ENCODE measurements at regions not wholly inside any gene's neighbourhood (a gene's known extent, or its start where the extent isn't known, plus 50 kb on each side); places are given as distances from the start of the nearest gene placed in this dataset.

DNA sequence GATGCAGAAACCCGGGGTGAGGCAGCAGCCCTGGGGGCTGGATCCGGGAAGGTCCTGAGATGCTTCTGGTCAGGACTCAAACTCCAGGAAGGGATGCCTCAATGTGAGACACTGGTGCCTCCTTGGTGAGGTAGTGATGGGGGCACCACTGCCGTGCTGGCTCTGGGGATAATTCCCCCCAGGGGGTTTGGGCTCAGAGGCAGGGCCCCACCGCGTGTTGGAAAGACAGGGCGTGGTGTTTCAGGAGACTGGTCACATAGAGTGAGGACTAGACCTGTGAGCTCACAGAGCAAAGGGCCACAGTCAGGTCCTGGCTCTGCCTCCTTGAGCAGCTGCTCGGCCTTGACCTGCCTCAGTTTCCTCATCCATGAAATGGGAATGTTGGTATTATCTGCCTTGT, 361.9 kb downstream of the GLRX3 start:
- no peaks in the 10 kb centered on the region for H3K4me1 Mint-ChIP-seq (ENCODE audit: low read depth)
- no peaks in the 10 kb centered on the region for H3K36me3 Mint-ChIP-seq
- no peaks in the 10 kb centered on the region for H3K27me3 Mint-ChIP-seq
- no peak overlapping the region for H3K4me3 Mint-ChIP-seq
- ChIA-PET CTCF (no interaction called here), POLR2A (no interaction called here)
- intact Hi-C loops (cut with micrococcal nuclease) = no loop called here
- no peaks in the 10 kb centered on the region for H3K9me3 Mint-ChIP-seq
- no peak overlapping the region for H3K27ac Mint-ChIP-seq
- no peak for DNase-seq

DNA sequence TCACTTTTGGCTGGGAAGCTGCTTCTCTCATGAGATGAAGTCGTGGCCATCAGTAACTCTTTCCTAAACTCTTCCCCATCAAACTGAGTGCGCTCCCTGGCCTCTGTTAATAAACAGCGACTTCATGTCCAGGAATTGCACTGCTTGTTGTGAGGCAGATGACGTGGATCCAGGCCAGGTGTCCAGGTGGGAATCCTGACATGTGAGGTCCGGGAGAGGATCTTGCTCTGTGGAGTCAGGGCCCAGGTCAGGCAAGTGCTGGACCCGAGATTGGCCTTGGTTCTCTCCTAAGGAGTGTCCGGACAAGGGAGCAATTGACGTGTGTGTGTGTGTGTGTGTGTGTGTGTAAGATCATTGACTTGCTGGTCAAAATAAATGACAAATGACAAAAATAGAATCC, 362.7 kb downstream of the GLRX3 start:
- no peaks in the 10 kb centered on the region for H3K9me3 Mint-ChIP-seq
- ChIA-PET CTCF (no interaction called here), POLR2A (no interaction called here)
- no peaks in the 10 kb centered on the region for H3K36me3 Mint-ChIP-seq
- H3K4me1 Mint-ChIP-seq (ENCODE audit: low read depth) = no peaks in the 10 kb centered on the region
- no peak overlapping the region for H3K27ac Mint-ChIP-seq
- no peak overlapping the region for H3K4me3 Mint-ChIP-seq
- DNase-seq = no peak
- H3K27me3 Mint-ChIP-seq = no peaks in the 10 kb centered on the region
- intact Hi-C loops (cut with micrococcal nuclease) = no loop called here

DNA sequence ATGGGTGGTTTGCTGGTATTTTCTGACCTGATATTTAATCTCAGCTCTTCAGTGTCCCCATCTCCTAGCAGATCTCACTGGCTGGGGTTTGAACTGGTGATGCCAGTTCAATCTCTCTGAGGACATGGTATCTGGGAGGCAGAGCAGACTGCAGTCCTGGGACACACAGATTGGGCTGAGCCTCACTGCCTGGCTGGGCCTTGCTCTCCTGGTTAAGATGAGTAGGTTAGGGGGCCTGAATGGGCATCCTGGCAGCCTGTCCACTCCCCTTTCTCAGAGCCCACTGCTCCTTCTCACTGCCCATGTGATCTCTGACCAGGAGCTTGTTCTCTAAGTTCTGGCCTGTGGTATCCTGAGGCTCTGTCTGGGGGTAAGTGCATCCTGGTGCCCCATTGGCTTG, 363.4 kb downstream of the GLRX3 start:
- H3K27ac Mint-ChIP-seq = no peak overlapping the region
- ChIA-PET POLR2A (no interaction called here), CTCF (no interaction called here)
- H3K9me3 Mint-ChIP-seq = no peaks in the 10 kb centered on the region
- DNase-seq = no peak
- no peaks in the 10 kb centered on the region for H3K4me1 Mint-ChIP-seq (ENCODE audit: low read depth)
- no peak overlapping the region for H3K4me3 Mint-ChIP-seq
- no peaks in the 10 kb centered on the region for H3K36me3 Mint-ChIP-seq
- intact Hi-C loops (cut with micrococcal nuclease) = no loop called here
- H3K27me3 Mint-ChIP-seq = no peaks in the 10 kb centered on the region

DNA sequence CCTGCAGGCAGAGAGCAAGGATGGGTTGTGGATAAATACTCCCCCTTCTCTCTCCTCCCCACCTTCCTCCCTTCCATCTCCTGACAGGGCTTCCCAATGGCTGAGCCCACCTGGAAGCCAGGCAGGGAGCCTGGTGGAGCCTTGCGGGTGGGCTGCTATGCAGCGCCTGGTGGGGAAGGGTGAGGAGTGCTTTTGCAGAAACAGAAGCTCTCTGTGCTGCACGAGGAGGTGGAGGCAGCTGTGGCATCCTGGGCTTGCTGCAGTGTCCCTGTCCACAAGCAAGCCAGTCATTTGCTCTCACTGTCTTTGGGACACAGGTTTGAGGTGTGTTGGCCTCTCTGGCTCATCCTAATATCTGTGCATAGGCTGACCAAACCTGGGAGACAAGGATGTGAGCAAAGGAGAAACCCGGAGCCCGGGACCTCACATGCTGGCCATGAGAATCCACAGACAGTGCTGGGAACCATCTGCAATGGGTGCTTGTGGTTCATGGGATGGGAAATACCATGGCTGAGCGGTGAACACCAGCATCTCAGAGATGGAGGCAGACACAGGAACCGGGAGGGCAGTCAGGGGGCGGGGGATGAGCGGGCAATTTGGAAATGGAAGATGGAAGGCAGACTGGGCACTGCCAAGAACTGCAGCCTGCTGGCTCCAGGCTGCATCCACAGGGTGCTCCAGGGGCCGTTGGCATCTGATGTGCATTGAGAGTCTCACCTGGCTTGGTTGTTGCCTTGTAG, 364.2 kb downstream of the GLRX3 start:
- CTCF ChIA-PET = no interaction called here
- Mint-ChIP-seq H3K4me1 (ENCODE audit: low read depth) (no peaks in the 10 kb centered on the region), H3K4me3 (no peak overlapping the region), H3K36me3 (no peaks in the 10 kb centered on the region), H3K9me3 (no peaks in the 10 kb centered on the region), H3K27me3 (no peaks in the 10 kb centered on the region), H3K27ac (no peak overlapping the region)
- no peak for DNase-seq
- intact Hi-C loops (cut with micrococcal nuclease) = no loop called here
- POLR2A ChIA-PET = no interaction called here

DNA sequence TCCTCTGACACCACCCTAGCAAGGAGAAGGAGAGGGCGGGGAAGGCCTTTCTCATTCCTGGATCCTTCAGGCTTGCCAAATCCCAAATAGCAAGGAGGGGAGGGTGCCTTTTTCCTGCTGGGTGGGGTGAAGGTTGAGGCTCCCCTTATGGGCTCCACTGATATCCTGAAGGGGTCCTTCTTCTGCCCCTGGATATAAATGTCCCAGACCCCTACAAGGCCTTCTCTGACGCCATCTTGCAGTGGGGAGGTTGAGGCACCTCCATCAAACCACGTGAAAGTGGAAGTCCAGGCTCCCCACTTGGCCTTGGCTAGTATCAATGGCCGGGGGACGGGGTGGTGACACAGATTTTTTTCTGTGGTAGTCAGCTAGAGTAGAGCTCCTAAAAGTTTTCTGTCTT, 371.3 kb downstream of the GLRX3 start:
- Mint-ChIP-seq H3K27ac (no peak overlapping the region), H3K4me3 (no peak overlapping the region), H3K4me1 (ENCODE audit: low read depth) (no peaks in the 10 kb centered on the region), H3K27me3 (peaks cover 3% of the 10 kb centered on the region), H3K9me3 (no peaks in the 10 kb centered on the region), H3K36me3 (no peaks in the 10 kb centered on the region)
- no peak for DNase-seq
- ChIA-PET POLR2A (no interaction called here), CTCF (no interaction called here)
- intact Hi-C loops (cut with micrococcal nuclease) = no loop called here

DNA sequence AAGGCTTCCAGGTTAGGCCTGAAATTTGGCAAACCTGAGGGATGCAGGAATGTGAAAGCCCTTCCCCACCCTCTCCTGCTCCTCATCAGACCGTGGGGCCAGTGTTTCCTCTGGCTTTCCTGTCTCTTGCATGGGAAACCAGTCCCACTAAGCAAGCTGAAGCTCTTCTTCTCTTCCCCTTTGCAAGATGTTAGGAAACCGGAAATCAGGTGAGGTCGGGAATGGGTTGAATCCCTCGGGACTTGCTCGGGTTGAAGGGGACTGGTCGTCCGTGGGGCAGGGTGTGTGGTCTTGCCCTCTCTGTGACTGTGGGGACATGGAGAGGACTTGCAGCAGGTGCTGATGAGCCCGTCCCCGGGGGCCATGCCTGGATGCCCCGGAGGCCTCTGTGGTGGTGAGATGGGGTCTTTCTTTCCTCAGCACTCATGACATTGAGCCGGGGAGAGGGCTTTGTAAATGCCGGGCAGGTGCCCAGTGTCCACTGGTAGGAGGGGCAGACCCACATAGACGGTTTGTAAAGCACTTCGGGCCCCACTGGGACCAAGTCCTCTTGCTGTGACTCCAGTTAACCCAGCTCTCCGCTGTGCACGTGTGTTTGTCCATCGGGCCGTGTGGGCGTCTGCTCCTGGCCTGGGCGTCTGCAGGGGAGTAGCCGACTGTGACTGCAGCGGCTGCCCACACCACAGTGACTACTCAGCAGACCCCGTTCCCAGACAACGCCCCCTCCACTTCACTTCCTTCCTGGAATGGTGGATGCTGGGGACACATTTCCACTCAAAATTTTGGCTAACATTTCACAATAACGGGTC, 373.9 kb downstream of the GLRX3 start:
- H3K36me3 Mint-ChIP-seq = no peaks in the 10 kb centered on the region
- ChIA-PET POLR2A (no interaction called here), CTCF (no interaction called here)
- no peak for DNase-seq
- H3K4me3 Mint-ChIP-seq = no peak overlapping the region
- peaks cover 7% of the 10 kb centered on the region for H3K27me3 Mint-ChIP-seq
- no peak overlapping the region for H3K27ac Mint-ChIP-seq
- H3K9me3 Mint-ChIP-seq = no peaks in the 10 kb centered on the region
- intact Hi-C loops (cut with micrococcal nuclease) = no loop called here
- no peaks in the 10 kb centered on the region for H3K4me1 Mint-ChIP-seq (ENCODE audit: low read depth)

DNA sequence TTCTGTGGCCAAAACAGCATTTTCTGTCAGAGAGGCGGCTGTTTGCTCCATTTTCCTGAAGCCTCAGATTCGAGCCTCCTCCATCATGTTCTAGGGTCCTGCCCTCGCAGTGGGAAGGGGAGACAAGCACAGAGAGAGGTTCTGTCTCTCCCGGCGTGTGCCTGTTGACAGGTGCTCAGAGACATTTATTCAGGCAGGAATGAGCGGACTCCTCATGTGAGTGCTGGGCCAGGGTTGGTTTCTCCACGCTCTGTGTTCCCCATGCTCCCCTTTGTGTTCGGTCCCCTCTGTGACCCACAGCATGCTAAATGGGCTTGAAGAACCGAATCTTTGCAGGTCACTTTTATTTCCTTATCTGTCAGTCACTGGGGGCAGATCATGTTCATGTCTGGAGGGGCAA, 374.6 kb downstream of the GLRX3 start:
- no peaks in the 10 kb centered on the region for H3K36me3 Mint-ChIP-seq
- CTCF ChIA-PET = no interaction called here
- peaks cover 7% of the 10 kb centered on the region for H3K27me3 Mint-ChIP-seq
- H3K4me1 Mint-ChIP-seq (ENCODE audit: low read depth) = no peaks in the 10 kb centered on the region
- no peak overlapping the region for H3K4me3 Mint-ChIP-seq
- H3K27ac Mint-ChIP-seq = no peak overlapping the region
- H3K9me3 Mint-ChIP-seq = no peaks in the 10 kb centered on the region
- intact Hi-C loops (cut with micrococcal nuclease) = no loop called here
- DNase-seq = no peak
- POLR2A ChIA-PET = no interaction called here

DNA sequence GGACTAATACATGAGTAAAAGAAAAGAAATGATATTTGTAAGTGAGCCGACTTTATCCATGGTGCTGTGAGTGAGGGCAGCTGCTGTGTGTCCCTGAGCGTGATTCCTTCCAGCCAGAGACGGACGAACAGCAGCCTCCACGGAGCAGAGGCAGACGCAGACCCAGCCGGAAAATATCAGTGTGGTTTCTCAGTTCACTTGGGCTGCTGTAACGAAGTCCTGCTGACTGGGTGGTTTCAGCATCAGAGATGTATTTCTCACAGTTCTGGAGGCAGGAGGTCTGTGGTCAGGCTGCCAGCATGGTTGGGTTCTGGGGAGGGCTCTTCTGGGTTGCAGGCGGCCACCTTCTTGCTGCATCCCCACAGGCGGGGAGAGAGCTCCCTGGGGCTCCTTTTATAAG, 375.6 kb downstream of the GLRX3 start:
- Mint-ChIP-seq H3K4me1 (ENCODE audit: low read depth) (no peaks in the 10 kb centered on the region), H3K36me3 (no peaks in the 10 kb centered on the region), H3K27me3 (peaks cover 7% of the 10 kb centered on the region), H3K9me3 (no peaks in the 10 kb centered on the region), H3K4me3 (no peak overlapping the region), H3K27ac (no peak overlapping the region)
- CTCF ChIA-PET = no interaction called here
- POLR2A ChIA-PET = no interaction called here
- intact Hi-C loops (cut with micrococcal nuclease) = no loop called here
- DNase-seq = no peak

DNA sequence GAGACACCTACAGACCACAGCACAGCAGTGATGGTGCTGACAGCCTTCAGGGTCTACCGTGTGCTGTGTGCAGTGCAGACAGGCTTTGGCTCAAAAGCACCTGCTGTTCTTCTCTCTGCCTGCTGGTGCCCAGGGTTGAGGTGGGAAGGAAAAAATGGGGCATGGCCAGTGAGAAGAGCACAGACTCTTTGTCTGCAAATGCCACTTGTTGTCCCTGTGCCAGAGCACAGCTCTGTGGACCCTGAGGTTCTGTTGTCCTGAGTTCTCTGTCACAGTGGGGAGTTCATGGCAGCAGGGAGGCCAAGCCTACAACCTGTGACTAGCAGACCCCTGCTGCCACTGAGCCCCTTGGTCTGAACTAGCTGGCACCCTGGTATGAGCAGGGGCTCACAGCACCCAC, 376.7 kb downstream of the GLRX3 start:
- Mint-ChIP-seq H3K4me3 (no peak overlapping the region), H3K4me1 (ENCODE audit: low read depth) (no peaks in the 10 kb centered on the region), H3K27me3 (peaks cover 7% of the 10 kb centered on the region), H3K9me3 (no peaks in the 10 kb centered on the region), H3K36me3 (no peaks in the 10 kb centered on the region), H3K27ac (no peak overlapping the region)
- DNase-seq = no peak
- ChIA-PET CTCF (no interaction called here), POLR2A (no interaction called here)
- intact Hi-C loops (cut with micrococcal nuclease) = no loop called here

DNA sequence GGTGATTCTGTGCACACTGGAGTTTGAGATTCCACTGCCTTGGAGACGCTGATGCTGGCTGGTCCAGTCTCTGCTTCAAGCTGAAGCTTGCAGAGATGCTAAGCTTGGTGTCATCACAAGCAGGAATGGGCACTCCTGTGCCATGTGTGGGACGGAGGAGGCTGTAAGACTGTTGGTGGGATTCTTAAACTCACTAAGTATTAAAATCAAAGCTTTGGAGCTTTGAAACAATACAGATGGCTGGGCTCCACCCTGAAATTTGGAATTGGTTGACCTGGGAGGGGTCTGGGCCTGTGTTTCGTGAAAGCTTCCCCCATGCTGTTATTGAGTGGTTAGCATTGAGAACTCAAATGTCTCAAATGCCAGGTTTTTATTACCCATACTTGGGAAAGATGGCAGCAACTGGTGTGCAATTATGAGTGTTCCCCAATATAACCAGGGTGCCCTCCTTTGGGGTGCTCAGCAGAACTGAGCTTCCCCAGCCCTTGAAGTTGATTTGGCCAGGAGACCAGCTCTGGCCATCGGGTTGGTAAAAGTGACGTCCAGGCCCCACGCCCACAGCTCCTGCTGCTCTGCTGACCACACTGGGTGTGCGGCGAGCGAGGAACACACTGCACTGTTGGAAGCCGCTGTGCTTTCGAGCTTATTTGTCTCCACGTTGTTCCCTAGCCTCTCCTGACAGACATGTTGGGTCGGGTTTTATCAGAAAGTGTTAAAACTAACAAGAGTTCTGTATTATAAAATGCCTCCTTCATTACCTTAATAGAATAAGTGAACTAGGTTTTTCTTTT, 377.7 kb downstream of the GLRX3 start:
- Mint-ChIP-seq H3K4me1 (ENCODE audit: low read depth) (no peaks in the 10 kb centered on the region), H3K36me3 (no peaks in the 10 kb centered on the region), H3K9me3 (peaks cover 2% of the 10 kb centered on the region), H3K4me3 (no peak overlapping the region), H3K27me3 (peaks cover 7% of the 10 kb centered on the region), H3K27ac (no peak overlapping the region)
- ChIA-PET POLR2A (no interaction called here), CTCF (no interaction called here)
- intact Hi-C loops (cut with micrococcal nuclease) = no loop called here
- DNase-seq = no peak

DNA sequence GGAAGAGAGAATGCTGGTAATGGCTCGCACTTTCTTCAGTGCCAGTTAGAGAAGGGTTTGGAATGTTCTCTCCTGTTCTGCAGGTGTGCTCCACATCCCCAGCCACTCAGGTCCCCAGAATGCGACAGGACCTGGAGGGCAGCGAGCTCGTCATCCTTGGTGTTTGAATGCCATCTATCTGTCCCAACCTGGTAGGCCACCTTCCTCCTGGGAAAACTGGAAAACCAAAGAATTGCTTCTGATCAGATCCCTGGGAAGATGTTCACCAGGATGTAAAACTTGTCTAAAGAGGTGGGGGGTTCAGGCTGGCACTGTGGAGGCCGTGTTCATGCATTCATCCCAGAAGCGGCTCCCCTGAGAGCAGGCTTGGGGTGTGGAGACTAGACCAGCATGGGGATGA, 379.5 kb downstream of the GLRX3 start:
- intact Hi-C loops (cut with micrococcal nuclease) = no loop called here
- ChIA-PET POLR2A (no interaction called here), CTCF (no interaction called here)
- Mint-ChIP-seq H3K4me3 (no peak overlapping the region), H3K4me1 (ENCODE audit: low read depth) (no peaks in the 10 kb centered on the region), H3K27me3 (peaks cover 4% of the 10 kb centered on the region), H3K9me3 (peaks cover 5% of the 10 kb centered on the region), H3K36me3 (no peaks in the 10 kb centered on the region), H3K27ac (no peak overlapping the region)
- DNase-seq = no peak

DNA sequence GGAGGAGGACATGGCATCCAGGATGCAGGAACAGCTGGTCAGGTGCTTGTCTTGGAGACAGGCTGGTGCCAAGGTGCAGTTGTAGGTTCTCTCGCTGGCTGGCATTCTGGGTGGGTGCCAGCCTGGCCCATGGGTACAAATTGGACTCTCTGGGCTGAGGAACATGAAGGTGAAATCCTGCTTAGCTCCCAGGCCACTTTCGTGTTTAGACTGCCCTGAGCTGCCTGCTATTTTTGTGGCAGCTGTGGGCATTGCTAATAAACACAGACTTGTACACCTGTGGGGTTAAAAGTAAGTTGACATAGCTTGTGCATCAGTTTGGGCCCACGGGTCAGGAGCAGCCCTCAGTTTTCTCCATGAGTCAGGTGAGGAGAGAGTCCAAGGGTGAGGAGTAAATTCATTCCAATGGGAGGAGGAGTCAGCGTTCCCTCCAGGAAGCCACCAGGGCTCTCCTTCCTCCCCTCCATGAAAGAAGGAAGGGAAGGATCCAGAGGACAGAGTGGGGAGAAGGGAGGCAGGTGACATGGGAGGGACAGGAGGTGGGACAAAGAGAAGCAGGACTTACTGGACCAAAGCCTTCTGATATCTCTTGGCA, 380.0 kb downstream of the GLRX3 start:
- no peak for DNase-seq
- Mint-ChIP-seq H3K27ac (no peak overlapping the region), H3K27me3 (peaks cover 4% of the 10 kb centered on the region), H3K4me1 (ENCODE audit: low read depth) (no peaks in the 10 kb centered on the region), H3K36me3 (no peaks in the 10 kb centered on the region), H3K9me3 (peaks cover 5% of the 10 kb centered on the region), H3K4me3 (no peak overlapping the region)
- CTCF ChIA-PET = no interaction called here
- POLR2A ChIA-PET = no interaction called here
- intact Hi-C loops (cut with micrococcal nuclease) = no loop called here
